Right ventricle myocardium inferior (tissue), 1 donor: ENCODE measurements at regions not wholly inside any gene's neighbourhood (a gene's known extent, or its start where the extent isn't known, plus 50 kb on each side); places are given as distances from the start of the nearest gene placed in this dataset.

Experiments used
- ATAC-seq: fragments of 200-7000 bp; cut with Tn5 transposase; one replicate; pipeline ENCODE4 v1.9.1; 2020; ENCODE audit warnings: mild to moderate bottlenecking, moderate library complexity
- DNase-seq: peaks from one replicate; pipeline ENCODE4 v3.0.0; 2021; ENCODE audit errors: missing footprints
- intact Hi-C: fragments of 100-400 bp; cut with DNase I; formaldehyde crosslinking; loops from one replicate; pipeline ENCODE4 v1.11.0; 2022
- donor health status: DM: no; HTN: yes; CAD: no; lungs with severe emphysema.

DNA sequence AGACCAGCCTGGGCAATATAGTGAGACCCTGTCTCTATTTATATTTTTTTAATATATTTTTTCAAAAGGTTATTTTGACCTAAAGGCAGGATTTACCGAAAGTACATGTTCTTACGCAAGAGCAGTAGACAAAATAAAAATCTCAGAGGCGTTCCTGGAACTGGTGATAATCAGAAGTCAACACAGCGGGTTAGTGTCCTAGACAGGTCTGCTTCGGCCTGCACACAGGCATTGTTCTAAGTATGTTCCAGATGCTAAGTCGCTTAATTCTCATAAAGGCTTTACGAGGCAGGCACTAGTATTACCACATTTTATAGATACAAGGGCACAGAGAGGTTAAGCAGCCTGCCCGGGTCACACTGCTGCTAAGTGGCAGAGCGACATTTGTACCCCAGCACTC, 56.9 kb upstream of the SLC25A33 start:
- intact Hi-C loops, result no loop called here
- DNase-seq, result no peak
- ATAC-seq, result no peak

DNA sequence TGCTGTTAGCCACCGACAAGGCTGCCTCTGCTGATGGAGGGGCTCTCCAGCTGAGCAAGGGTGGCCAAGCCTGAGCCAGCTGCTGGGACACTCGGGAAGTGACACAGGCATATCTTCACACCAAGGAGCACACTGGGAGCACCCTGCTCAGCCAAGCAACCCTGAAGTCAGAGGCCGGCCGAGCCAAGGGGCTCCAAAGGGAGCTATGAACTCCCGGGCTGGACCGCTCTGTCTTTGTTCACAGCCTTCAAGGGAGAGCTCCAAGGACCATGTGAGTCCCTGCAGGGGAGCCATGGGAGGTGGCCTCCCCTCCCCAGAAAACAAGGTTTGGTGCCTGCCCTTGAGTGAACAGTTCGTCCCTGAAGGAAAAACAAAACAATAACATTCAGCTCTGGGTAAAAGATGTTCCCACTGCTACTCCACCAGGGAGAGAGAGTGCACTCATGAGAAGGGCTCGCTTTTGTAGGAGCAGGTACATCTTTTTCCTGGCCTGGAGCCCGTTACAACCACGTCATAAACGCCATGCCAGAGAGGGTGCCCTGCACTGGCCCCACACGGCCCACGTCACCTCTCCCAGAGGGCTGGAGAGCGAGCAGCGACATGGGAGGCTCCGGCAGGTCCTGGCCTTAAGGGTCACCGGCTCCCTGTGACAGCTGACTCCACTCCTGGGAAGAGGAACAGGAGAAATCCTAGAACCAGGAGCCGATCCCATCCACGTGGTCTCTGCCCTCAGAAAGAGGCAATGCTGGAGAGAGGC, 56.3 kb upstream of the SLC25A33 start:
- DNase-seq, result no peak
- peak; percentile 30 for ATAC-seq
- intact Hi-C loops, result no loop called here

DNA sequence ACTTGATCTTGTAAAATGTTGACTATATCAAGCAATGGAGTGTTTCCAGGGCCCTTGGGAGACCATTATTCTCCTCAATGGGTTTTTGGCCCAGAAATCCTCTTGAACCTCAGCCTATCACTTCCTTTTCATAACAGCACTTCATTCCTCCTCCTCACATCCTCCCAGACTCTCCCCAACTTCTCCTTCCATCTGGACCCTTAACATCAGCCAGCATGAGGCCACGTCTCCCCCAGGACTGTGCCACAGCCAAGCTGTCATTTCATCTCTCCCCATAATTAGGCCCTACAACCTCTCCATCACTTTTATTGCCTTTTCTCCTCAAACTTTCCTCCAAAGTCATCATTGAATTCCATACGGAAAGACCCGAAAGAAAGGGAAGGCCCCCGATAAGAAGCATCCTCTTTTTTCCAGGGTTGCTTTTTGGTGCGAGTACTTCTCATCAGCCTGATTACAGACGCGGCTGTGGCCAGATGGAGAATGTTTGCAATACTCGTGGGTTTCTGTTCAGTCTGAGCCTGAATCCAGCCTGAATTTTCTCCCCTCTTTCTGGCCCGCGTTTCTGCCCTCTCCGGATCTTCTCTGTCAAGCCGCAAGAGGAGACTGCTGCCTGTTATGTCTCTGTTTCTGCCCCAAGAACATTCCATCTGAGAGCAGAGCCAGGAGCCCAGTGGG, 52.7 kb upstream of the SLC25A33 start:
- DNase-seq (no peak), ATAC-seq (peak; percentile 35)
- intact Hi-C loops, result no loop called here
